ENCODE measurements at regions not wholly inside any gene's neighbourhood (a gene's known extent, or its start where the extent isn't known, plus 50 kb on each side); places are given as distances from the start of the nearest gene placed in this dataset.

GRCh38 chr1:232379063-232379434 lies 250.9 kb downstream of the SIPA1L2 start:
- no peak overlapping the region for H3K4me3 Mint-ChIP-seq (ENCODE audit: unreplicated experiment)

DNA sequence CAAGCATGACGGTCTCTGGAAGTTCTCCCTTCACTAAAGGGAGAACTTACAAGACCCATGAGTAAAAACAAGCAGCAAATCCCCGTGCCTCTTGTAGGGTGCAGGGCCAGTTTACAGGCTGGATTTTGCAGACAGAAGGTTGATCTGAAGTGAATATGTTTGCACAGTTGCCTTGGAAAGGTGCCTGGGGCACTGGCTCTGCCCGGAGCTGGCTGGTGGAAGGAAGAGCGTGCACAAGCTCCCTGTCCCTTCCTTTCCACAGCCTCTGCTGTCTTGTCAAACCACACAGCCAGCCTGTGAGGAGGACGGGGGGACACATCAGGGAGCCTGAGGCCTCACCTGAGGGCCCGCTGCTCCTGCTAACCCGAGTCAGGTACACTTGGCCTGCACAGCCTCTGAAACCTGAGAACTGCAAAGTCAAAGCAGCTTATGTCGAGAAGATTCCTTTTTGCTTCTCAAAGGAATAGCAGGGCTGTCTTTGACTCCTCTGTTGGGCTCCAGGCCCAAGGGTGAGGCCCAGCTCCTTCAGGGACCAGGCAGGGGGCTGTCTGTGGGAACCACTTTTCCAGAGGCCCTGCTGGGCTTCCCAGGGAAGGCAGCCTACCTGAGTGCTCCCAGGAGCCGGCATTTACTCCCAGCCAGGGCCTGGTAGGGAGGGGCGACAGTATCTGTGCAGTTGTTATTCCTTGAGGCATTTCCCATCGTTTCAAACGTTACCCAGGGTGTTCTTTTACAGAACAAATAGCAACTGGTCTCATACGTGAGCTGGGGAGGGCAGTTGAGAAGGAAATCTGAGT lies 251.5 kb downstream of the SIPA1L2 start:
- ChIA-PET CTCF (no interaction called here), POLR2A (no interaction called here)
- peaks cover 35% of the 10 kb centered on the region for H3K4me1 ChIP-seq
- no peak overlapping the region for H3K4me3 ChIP-seq (ENCODE audit: low read depth, low read length)
- H3K4me3 Mint-ChIP-seq (ENCODE audit: unreplicated experiment) = no peak overlapping the region
- H3K27me3 Mint-ChIP-seq (ENCODE audit: insufficient read depth, unreplicated experiment) = no peaks in the 10 kb centered on the region
- BruUV-seq (replicated peaks) = no TSS peak
- intact Hi-C loops (cut with micrococcal nuclease; ENCODE audit: unreplicated experiment) = no loop called here
- peaks cover 9% of the 10 kb centered on the region for H3K36me3 Mint-ChIP-seq (ENCODE audit: insufficient read depth, unreplicated experiment)
- peaks cover 22% of the 10 kb centered on the region for H3K4me1 Mint-ChIP-seq (ENCODE audit: low read depth, unreplicated experiment)
- H3K27ac Mint-ChIP-seq (ENCODE audit: unreplicated experiment) = no peak overlapping the region
- no peaks in the 10 kb centered on the region for H3K36me3 ChIP-seq (ENCODE audit: control insufficient read depth, insufficient read depth, low read length)
- H3K27me3 ChIP-seq (replicated peaks; ENCODE audit: control insufficient read depth, insufficient read depth, low read length) = no peaks in the 10 kb centered on the region
- no peaks in the 10 kb centered on the region for H3K9me3 ChIP-seq
- TF ChIP-seq, protein P1, sequence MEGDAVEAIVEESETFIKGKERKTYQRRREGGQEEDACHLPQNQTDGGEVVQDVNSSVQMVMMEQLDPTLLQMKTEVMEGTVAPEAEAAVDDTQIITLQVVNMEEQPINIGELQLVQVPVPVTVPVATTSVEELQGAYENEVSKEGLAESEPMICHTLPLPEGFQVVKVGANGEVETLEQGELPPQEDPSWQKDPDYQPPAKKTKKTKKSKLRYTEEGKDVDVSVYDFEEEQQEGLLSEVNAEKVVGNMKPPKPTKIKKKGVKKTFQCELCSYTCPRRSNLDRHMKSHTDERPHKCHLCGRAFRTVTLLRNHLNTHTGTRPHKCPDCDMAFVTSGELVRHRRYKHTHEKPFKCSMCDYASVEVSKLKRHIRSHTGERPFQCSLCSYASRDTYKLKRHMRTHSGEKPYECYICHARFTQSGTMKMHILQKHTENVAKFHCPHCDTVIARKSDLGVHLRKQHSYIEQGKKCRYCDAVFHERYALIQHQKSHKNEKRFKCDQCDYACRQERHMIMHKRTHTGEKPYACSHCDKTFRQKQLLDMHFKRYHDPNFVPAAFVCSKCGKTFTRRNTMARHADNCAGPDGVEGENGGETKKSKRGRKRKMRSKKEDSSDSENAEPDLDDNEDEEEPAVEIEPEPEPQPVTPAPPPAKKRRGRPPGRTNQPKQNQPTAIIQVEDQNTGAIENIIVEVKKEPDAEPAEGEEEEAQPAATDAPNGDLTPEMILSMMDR (IDR thresholded peaks at IDR 0.05; ENCODE audit: insufficient read depth in 1 of 2, low read depth in 1 of 2, low read length in 1 of 2, severe bottlenecking in 1 of 2, unreplicated experiment in 1 of 2) = no peak
- DNase-seq = no peak
- no peaks in the 10 kb centered on the region for H3K9me3 Mint-ChIP-seq (ENCODE audit: unreplicated experiment)

More at GRCh38 chr1:232379063-232379434, 250.9 kb downstream of the SIPA1L2 start:
- TF ChIP-seq, protein P1 (IDR thresholded peaks at IDR 0.05; ENCODE audit: insufficient read depth in 1 of 2, low read depth in 1 of 2, low read length in 1 of 2, severe bottlenecking in 1 of 2, unreplicated experiment in 1 of 2) = no peak
- H3K36me3 ChIP-seq (ENCODE audit: control insufficient read depth, insufficient read depth, low read length) = no peaks in the 10 kb centered on the region
- Mint-ChIP-seq H3K27ac (ENCODE audit: unreplicated experiment) (no peak overlapping the region), H3K9me3 (ENCODE audit: unreplicated experiment) (no peaks in the 10 kb centered on the region), H3K27me3 (ENCODE audit: insufficient read depth, unreplicated experiment) (no peaks in the 10 kb centered on the region), H3K36me3 (ENCODE audit: insufficient read depth, unreplicated experiment) (peaks cover 9% of the 10 kb centered on the region), H3K4me1 (ENCODE audit: low read depth, unreplicated experiment) (peaks cover 28% of the 10 kb centered on the region)
- CTCF ChIA-PET = no interaction called here
- no TSS peak for BruUV-seq (replicated peaks)
- POLR2A ChIA-PET = no interaction called here
- H3K27me3 ChIP-seq (replicated peaks; ENCODE audit: control insufficient read depth, insufficient read depth, low read length) = no peaks in the 10 kb centered on the region
- H3K4me3 ChIP-seq (ENCODE audit: low read depth, low read length) = no peak overlapping the region
- intact Hi-C loops (cut with micrococcal nuclease; ENCODE audit: unreplicated experiment) = no loop called here
- no peaks in the 10 kb centered on the region for H3K9me3 ChIP-seq
- peaks cover 35% of the 10 kb centered on the region for H3K4me1 ChIP-seq
- no peak for DNase-seq

DNA sequence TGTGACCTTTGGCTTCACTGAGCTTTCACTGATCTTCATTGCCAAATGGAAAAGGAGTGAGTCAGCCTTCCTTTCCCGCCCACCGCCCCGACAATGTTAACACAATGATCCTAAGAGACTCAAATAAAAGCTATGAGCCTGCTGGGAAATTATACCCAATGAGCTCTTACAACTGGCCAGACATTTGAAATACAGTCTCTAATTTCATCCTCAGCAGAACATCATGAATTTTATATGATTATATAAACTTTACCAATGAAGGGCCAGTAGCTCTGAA lies 252.5 kb downstream of the SIPA1L2 start:
- H3K9me3 ChIP-seq = no peaks in the 10 kb centered on the region
- ChIA-PET CTCF (no interaction called here), POLR2A (no interaction called here)
- no TSS peak for BruUV-seq (replicated peaks)
- TF ChIP-seq, protein P1 (IDR thresholded peaks at IDR 0.05; ENCODE audit: insufficient read depth in 1 of 2, low read depth in 1 of 2, low read length in 1 of 2, severe bottlenecking in 1 of 2, unreplicated experiment in 1 of 2) = no peak
- no peaks in the 10 kb centered on the region for H3K27me3 ChIP-seq (replicated peaks; ENCODE audit: control insufficient read depth, insufficient read depth, low read length)
- Mint-ChIP-seq H3K36me3 (ENCODE audit: insufficient read depth, unreplicated experiment) (peaks cover 9% of the 10 kb centered on the region), H3K9me3 (ENCODE audit: unreplicated experiment) (no peaks in the 10 kb centered on the region), H3K27ac (ENCODE audit: unreplicated experiment) (no peak overlapping the region), H3K27me3 (ENCODE audit: insufficient read depth, unreplicated experiment) (no peaks in the 10 kb centered on the region), H3K4me3 (ENCODE audit: unreplicated experiment) (no peak overlapping the region), H3K4me1 (ENCODE audit: low read depth, unreplicated experiment) (peaks cover 21% of the 10 kb centered on the region)
- no peak for DNase-seq
- H3K36me3 ChIP-seq (ENCODE audit: control insufficient read depth, insufficient read depth, low read length) = no peaks in the 10 kb centered on the region
- H3K4me3 ChIP-seq (ENCODE audit: low read depth, low read length) = no peak overlapping the region
- peaks cover 35% of the 10 kb centered on the region for H3K4me1 ChIP-seq
- intact Hi-C loops (cut with micrococcal nuclease; ENCODE audit: unreplicated experiment) = no loop called here
